Keratinocyte (primary cell): ENCODE measurements at regions not wholly inside any gene's neighbourhood (a gene's known extent, or its start where the extent isn't known, plus 50 kb on each side); places are given as distances from the start of the nearest gene placed in this dataset.
"Not testable (repeated sequence)": the region's sequence is repeated elsewhere in the genome, so short reads cannot be mapped to it uniquely, and the experiment has no call there.

ENCODE experiments used
- DNase-seq: peaks from one replicate; pipeline ENCODE4 v3.0.0-alpha.2; 2011; ENCODE audit warnings: low read depth, missing footprints, low spot score
- FAIRE-seq: peaks from 2 replicates; lab custom pipeline; 2011; peaks lifted over from hg19 to GRCh38; lab: Jason Lieb, UNC
- H2AFZ ChIP-seq: 2 replicates; pipeline ENCODE4 v1.6.0; 2012; ENCODE audit warnings: low read length, control low read depth, inconsistent platforms; ENCODE audit not compliant: control insufficient read depth
- H3K27ac ChIP-seq: 2 replicates; pipeline ENCODE4 v1.5.1; 2011; ENCODE audit warnings: low read length; ENCODE audit not compliant: control insufficient read depth, insufficient read depth
- H3K27me3 ChIP-seq: 3 replicates; pipeline ENCODE4 v1.6.0; 2011; ENCODE audit warnings: low read length; ENCODE audit not compliant: control insufficient read depth, insufficient read depth; ENCODE audit errors: extremely low read depth
- H3K36me3 ChIP-seq, 2 experiments: 2 replicates in 1 of 2; 3 replicates in 1 of 2; pipeline ENCODE4 v1.5.1; 2011; ENCODE audit warnings: low read length in 2 of 2, mild to moderate bottlenecking in 1 of 2; ENCODE audit not compliant: control insufficient read depth in 2 of 2, insufficient read depth in 2 of 2; ENCODE audit errors: extremely low read depth in 1 of 2
- H3K4me1 ChIP-seq: 3 replicates; pipeline ENCODE4 v1.5.1; 2011; ENCODE audit warnings: low read length; ENCODE audit not compliant: control insufficient read depth, insufficient read depth; ENCODE audit errors: extremely low read depth
- H3K4me2 ChIP-seq: 3 replicates; pipeline ENCODE4 v1.6.0; 2011; ENCODE audit warnings: low read depth, low read length; ENCODE audit not compliant: control insufficient read depth, insufficient read depth; ENCODE audit errors: extremely low read depth
- H3K4me3 ChIP-seq, 3 experiments: fragments of 200-600 bp in 1 of 3; sonication (generic) in 1 of 3; 2 replicates in 2 of 3; 3 replicates in 1 of 3; pipeline ENCODE4 v1.5.1; 2011 to 2016; ENCODE audit warnings: low read length in 3 of 3, mild to moderate bottlenecking in 3 of 3, control low read depth in 2 of 3, inconsistent platforms in 1 of 3, low read depth in 1 of 3, mixed read lengths in 1 of 3, mixed run types in 1 of 3, moderate library complexity in 1 of 3; ENCODE audit not compliant: control insufficient read depth in 2 of 3, insufficient read depth in 2 of 3; ENCODE audit errors: extremely low read depth in 1 of 3
- H3K79me2 ChIP-seq: 2 replicates; pipeline ENCODE4 v1.6.0; 2012; ENCODE audit warnings: low read length; ENCODE audit not compliant: control insufficient read depth, insufficient read depth
- H3K9ac ChIP-seq: 3 replicates; pipeline ENCODE4 v1.6.0; 2011; ENCODE audit warnings: low read length; ENCODE audit not compliant: control insufficient read depth, insufficient read depth; ENCODE audit errors: extremely low read depth
- H3K9me1 ChIP-seq: 3 replicates; pipeline ENCODE4 v1.6.0; 2011; ENCODE audit warnings: low read length; ENCODE audit not compliant: control insufficient read depth, insufficient read depth; ENCODE audit errors: extremely low read depth
- H3K9me3 ChIP-seq: 2 replicates; pipeline ENCODE4 v1.5.1; 2012; ENCODE audit warnings: low read depth, low read length; ENCODE audit not compliant: control insufficient read depth
- H4K20me1 ChIP-seq: 3 replicates; pipeline ENCODE4 v1.6.0; 2011; ENCODE audit warnings: low read length; ENCODE audit not compliant: control insufficient read depth, insufficient read depth; ENCODE audit errors: extremely low read depth
- dilution Hi-C: fragments of 300-500 bp; cut with MboI; formaldehyde crosslinking; loops from one replicate; pipeline ENCODE4 v1.7.0; 2020; ENCODE audit warnings: low sequenced_read_pairs; ENCODE audit not compliant: extremely low pct_ligation_motif_present

- H3K9me1 ChIP-seq, FAIRE-seq, H3K4me2 ChIP-seq, H3K36me3 ChIP-seq, H4K20me1 ChIP-seq, H3K9ac ChIP-seq, H3K27me3 ChIP-seq, DNase-seq, H3K4me1 ChIP-seq, H3K9me3 ChIP-seq, H3K27ac ChIP-seq, H3K4me3 ChIP-seq, H2AFZ ChIP-seq, H3K79me2 ChIP-seq, dilution Hi-C loops: not testable (repeated sequence)
These were observed 595.6 kb downstream of the RPIA start for GRCh38 chr2:89287084-89287483.

GRCh38 chr2:89291717-89292298, 600.3 kb downstream of the RPIA start:
- H3K4me1 ChIP-seq, H3K9me1 ChIP-seq, H3K36me3 ChIP-seq, H3K79me2 ChIP-seq, H3K27me3 ChIP-seq, H3K9ac ChIP-seq, H3K9me3 ChIP-seq, H3K4me3 ChIP-seq, DNase-seq, H4K20me1 ChIP-seq, FAIRE-seq, H2AFZ ChIP-seq, H3K4me2 ChIP-seq, H3K27ac ChIP-seq, dilution Hi-C loops: not testable (repeated sequence)

DNA sequence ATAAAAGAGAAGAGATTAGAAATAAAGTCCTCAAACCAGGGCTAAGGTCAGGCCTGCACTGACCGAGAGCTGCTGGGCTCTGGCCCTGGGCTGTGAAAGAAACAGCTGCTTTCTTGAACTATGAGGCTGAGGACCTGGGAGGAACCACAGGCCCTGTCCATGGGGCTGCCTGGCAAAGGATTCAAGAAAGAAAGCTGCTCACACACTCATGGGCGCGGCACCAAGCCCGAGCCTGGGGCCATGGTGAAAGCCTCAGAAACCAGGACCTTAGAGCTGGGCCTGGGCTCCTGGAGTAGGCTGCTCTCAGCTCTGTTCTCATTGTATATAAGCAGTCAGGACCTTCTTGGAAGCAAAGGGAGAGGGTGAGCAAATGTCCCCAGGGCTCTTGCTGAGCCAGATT, 601.9 kb downstream of the RPIA start:
- H3K9me1 ChIP-seq, H3K9ac ChIP-seq, H3K27ac ChIP-seq, H4K20me1 ChIP-seq, H3K79me2 ChIP-seq, H3K4me2 ChIP-seq, FAIRE-seq, H3K36me3 ChIP-seq, DNase-seq, H3K9me3 ChIP-seq, dilution Hi-C loops, H3K4me1 ChIP-seq, H3K27me3 ChIP-seq, H3K4me3 ChIP-seq, H2AFZ ChIP-seq: not testable (repeated sequence)

GRCh38 chr2:89294335-89294734, 602.9 kb downstream of the RPIA start:
- H3K9me1 ChIP-seq, H3K79me2 ChIP-seq, H3K27ac ChIP-seq, dilution Hi-C loops, H3K4me3 ChIP-seq, H3K9me3 ChIP-seq, H3K36me3 ChIP-seq, H3K9ac ChIP-seq, H4K20me1 ChIP-seq, DNase-seq, H3K4me2 ChIP-seq, H3K4me1 ChIP-seq, FAIRE-seq, H3K27me3 ChIP-seq, H2AFZ ChIP-seq: not testable (repeated sequence)

GRCh38 chr2:89296820-89297398, 605.4 kb downstream of the RPIA start:
- dilution Hi-C loops, FAIRE-seq: not testable (repeated sequence)

More at GRCh38 chr2:89296820-89297398, 605.4 kb downstream of the RPIA start:
- H3K79me2 ChIP-seq, H3K9me1 ChIP-seq, H3K36me3 ChIP-seq, H4K20me1 ChIP-seq, DNase-seq, H3K9me3 ChIP-seq, H3K27ac ChIP-seq, H3K4me1 ChIP-seq, H2AFZ ChIP-seq, H3K4me3 ChIP-seq, H3K4me2 ChIP-seq, H3K9ac ChIP-seq, H3K27me3 ChIP-seq: not testable (repeated sequence)
